Breast epithelium (tissue), 4 donors: ENCODE measurements at regions not wholly inside any gene's neighbourhood (a gene's known extent, or its start where the extent isn't known, plus 50 kb on each side); places are given as distances from the start of the nearest gene placed in this dataset.
"Not testable (repeated sequence)": the region's sequence is repeated elsewhere in the genome, so short reads cannot be mapped to it uniquely, and the experiment has no call there.

Source experiments
- DNase-seq, 2 donors: peaks; one replicate each; pipeline ENCODE4 v3.0.0-alpha.2; 2019; ENCODE audit warnings: low spot score in 2 of 2
- H3K27ac ChIP-seq, 2 donors: fragments of 200-600 bp; sonication (generic) in 1 of 2; one replicate each; pipeline ENCODE4 v1.5.1; 2016 to 2019; ENCODE audit warnings: mild to moderate bottlenecking in 1 of 2
- H3K27me3 ChIP-seq, 2 donors: fragments of 200-600 bp; sonication (generic) in 1 of 2; one replicate each; pipeline versions ENCODE4 v1.5.1 to v1.6.0; 2017 to 2019; ENCODE audit warnings: control low read depth in 1 of 2, mild to moderate bottlenecking in 1 of 2
- H3K36me3 ChIP-seq: fragments of 200-600 bp; one replicate; pipeline ENCODE4 v1.5.1; 2019
- H3K4me1 ChIP-seq, 2 donors: fragments of 200-600 bp; sonication (generic); one replicate each; pipeline ENCODE4 v1.5.1; 2016 to 2019; ENCODE audit warnings: control low read depth in 1 of 2
- H3K4me3 ChIP-seq, 3 donors: fragments of 200-600 bp; sonication (generic); 1 replicate in 2 of 3; 2 replicates in 1 of 3; pipeline ENCODE4 v1.5.1; 2016 to 2019; ENCODE audit warnings: mild to moderate bottlenecking in 3 of 3, moderate library complexity in 2 of 3
- H3K9me3 ChIP-seq, 2 donors: fragments of 200-600 bp; sonication (generic) in 1 of 2; one replicate each; pipeline ENCODE4 v1.5.1; 2016 to 2019; ENCODE audit warnings: control low read depth in 1 of 2
- POLR2A ChIP-seq: fragments of 450-650 bp; IDR thresholded peaks from one replicate; pipeline ENCODE4 v1.6.1; 2016; ENCODE audit warnings: antibody characterized with exemption, mild to moderate bottlenecking, moderate library complexity
- POLR2AphosphoS5 ChIP-seq, 3 donors: sonication (generic); formaldehyde crosslinking; IDR thresholded peaks; one replicate each; pipeline ENCODE4 v1.6.1; 2017; ENCODE audit warnings: antibody characterized with exemption in 3 of 3
- intact Hi-C: fragments of 100-400 bp; cut with DNase I; formaldehyde crosslinking; loops from one replicate; pipeline ENCODE4 v1.15.1; 2023; ENCODE audit warnings: low total_unique reads
- TF ChIP-seq, protein P1 (sequence below), 3 donors: fragments of 450-650 bp; IDR thresholded peaks; one replicate each; pipeline ENCODE4 v1.5.1; 2016 to 2017; ENCODE audit warnings: antibody characterized with exemption in 3 of 3, mild to moderate bottlenecking in 3 of 3, moderate library complexity in 3 of 3

DNA sequence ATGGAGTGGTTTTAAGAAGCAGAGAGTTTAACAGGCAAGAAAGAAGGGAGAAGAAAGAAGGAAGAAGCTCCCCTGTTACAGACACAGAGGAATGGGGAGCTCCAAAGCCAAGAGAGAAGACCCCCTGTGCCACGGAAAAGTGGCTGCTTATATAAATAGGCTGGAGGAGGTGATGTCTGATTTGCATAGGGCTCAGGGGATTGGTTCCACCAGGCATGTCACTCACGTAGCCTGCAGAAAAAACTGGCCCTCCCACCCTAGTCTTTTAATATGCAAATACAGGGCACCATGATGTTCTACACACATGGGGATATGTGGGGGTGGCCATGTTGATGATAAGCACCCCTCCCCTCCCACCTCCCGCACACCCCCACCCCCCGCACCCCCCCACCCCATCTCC lies 99.6 kb downstream of the ETS2 start:
- no peak overlapping the region for H3K4me3 ChIP-seq
- TF ChIP-seq POLR2AphosphoS5 (IDR thresholded peaks at IDR 0.05) = no peak
- TF ChIP-seq, protein P1, sequence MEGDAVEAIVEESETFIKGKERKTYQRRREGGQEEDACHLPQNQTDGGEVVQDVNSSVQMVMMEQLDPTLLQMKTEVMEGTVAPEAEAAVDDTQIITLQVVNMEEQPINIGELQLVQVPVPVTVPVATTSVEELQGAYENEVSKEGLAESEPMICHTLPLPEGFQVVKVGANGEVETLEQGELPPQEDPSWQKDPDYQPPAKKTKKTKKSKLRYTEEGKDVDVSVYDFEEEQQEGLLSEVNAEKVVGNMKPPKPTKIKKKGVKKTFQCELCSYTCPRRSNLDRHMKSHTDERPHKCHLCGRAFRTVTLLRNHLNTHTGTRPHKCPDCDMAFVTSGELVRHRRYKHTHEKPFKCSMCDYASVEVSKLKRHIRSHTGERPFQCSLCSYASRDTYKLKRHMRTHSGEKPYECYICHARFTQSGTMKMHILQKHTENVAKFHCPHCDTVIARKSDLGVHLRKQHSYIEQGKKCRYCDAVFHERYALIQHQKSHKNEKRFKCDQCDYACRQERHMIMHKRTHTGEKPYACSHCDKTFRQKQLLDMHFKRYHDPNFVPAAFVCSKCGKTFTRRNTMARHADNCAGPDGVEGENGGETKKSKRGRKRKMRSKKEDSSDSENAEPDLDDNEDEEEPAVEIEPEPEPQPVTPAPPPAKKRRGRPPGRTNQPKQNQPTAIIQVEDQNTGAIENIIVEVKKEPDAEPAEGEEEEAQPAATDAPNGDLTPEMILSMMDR (IDR thresholded peaks at IDR 0.05) = no peak
- no peak for TF ChIP-seq POLR2A
- intact Hi-C loops = no loop called here
- H3K27ac ChIP-seq = peak overlapping the region; percentile 89 to 90
- H3K4me1 ChIP-seq = peaks cover 6 to 16% of the 10 kb centered on the region in 2 donors
- no peaks in the 10 kb centered on the region for H3K27me3 ChIP-seq
- H3K9me3 ChIP-seq = no peaks in the 10 kb centered on the region
- no peak for DNase-seq
- H3K36me3 ChIP-seq = no peaks in the 10 kb centered on the region

DNA sequence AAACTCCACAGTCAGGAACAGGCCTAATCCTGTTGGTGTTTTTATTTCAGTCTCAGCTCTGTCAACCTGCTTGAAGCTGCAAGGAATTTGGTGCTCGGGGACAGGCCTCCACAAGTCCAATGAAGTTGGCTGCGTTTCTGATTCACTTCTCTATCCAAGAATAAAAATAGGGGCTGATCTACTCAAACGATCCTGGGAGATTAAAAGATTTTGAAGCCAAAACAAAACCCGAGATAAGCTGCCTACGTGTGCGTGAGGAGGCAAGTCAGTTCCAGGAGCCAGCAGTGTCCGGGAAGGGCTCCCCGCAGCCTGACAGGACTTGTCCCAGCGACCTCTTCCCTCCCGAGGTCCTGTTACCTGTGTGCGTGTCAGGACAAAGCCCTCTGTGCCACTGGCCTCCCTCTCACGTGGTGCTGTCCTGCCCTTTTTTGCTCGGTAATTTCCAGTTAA lies 98.0 kb downstream of the ETS2 start:
- H3K9me3 ChIP-seq = no peaks in the 10 kb centered on the region
- DNase-seq = peak in 1 of 2 donors; percentile 91
- intact Hi-C loops = loop anchor here (1.0 kb wide), 1 partner anchor 7 kb away; no protein-coding TSS in a partner anchor
- no peaks in the 10 kb centered on the region for H3K36me3 ChIP-seq
- H3K27ac ChIP-seq = peak overlapping the region; percentile 89 to 90
- no peak overlapping the region for H3K4me3 ChIP-seq
- H3K27me3 ChIP-seq = no peaks in the 10 kb centered on the region
- TF ChIP-seq POLR2AphosphoS5 (IDR thresholded peaks at IDR 0.05) = peak in 1 of 3 donors; percentile 77
- TF ChIP-seq, protein P1 (IDR thresholded peaks at IDR 0.05) = no peak
- peaks cover 5 to 11% of the 10 kb centered on the region in 2 donors for H3K4me1 ChIP-seq

DNA sequence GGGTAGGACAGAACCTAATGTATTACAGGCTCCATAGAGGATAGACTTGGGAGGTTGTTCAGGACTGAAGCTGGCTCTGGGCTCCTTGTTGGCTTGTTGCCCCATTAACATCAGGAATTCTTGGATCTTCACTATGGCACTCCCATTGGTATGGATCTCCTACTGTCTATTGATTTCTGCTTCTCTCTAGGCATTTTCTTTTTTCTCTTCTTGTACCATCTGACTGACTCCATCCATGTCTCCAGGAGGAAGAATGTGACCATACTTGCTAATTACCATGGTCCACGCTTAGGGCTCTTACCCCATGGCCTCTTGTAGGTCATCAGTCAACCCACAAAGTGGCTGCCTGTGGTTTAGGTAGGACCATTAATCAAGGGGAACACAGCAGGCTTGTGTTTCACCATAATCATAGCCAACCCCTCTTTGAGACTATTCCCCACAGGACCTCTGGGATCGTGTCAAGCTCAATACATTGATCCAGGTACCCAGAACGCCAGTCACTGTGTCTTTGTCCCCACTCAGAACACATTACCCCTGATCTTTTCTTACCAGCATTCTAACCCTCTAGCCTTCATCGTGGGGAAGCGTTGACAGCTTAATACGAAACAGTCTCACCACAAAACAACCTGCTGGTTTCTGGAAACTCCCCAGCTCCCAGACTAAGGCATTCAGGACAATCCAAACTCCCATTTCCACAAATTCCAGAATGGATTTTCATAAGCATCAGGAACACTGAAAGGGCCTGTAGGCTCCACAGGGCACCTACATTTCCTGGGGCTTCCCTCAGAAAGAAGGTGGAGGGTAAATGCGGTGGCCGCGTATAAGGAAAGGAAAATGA lies 97.1 kb downstream of the ETS2 start:
- Histone ChIP-seq H3K36me3 (no peaks in the 10 kb centered on the region), H3K27ac (peak overlapping the region; percentile 89 to 90), H3K27me3 (no peaks in the 10 kb centered on the region), H3K9me3 (no peaks in the 10 kb centered on the region), H3K4me3 (no peak overlapping the region), H3K4me1 (peaks cover 5 to 11% of the 10 kb centered on the region in 2 donors)
- intact Hi-C loops = no loop called here
- no peak for DNase-seq
- TF ChIP-seq, protein P1 (IDR thresholded peaks at IDR 0.05) = no peak
- no peak for TF ChIP-seq POLR2AphosphoS5 (IDR thresholded peaks at IDR 0.05)

DNA sequence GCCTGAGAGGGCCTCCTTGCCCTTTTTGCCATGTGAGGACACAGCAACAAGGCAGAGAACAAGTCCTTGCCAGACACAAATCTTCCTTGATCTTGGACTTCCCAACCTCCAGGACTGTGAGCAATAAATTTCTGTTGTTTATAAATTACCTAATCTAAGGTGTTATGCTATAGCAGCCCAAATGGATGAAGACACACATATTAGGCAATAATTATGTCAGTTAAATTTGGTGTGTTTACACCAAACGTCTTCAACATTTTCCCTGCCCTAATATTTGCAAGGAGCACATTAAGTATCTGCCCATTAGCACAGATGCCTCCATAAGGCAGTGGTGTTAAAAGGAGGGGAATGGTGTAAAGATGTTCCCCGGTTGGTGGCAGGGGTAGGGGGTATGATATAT lies 94.8 kb downstream of the ETS2 start:
- H3K4me3 ChIP-seq = no peak overlapping the region
- no peak for DNase-seq
- no peaks in the 10 kb centered on the region for H3K27me3 ChIP-seq
- H3K9me3 ChIP-seq = no peaks in the 10 kb centered on the region
- TF ChIP-seq POLR2A = no peak
- TF ChIP-seq, protein P1 (IDR thresholded peaks at IDR 0.05) = no peak
- TF ChIP-seq POLR2AphosphoS5 (IDR thresholded peaks at IDR 0.05) = no peak
- no peaks in the 10 kb centered on the region for H3K36me3 ChIP-seq
- intact Hi-C loops = no loop called here
- no peak overlapping the region for H3K27ac ChIP-seq
- H3K4me1 ChIP-seq = no peaks in the 10 kb centered on the region

DNA sequence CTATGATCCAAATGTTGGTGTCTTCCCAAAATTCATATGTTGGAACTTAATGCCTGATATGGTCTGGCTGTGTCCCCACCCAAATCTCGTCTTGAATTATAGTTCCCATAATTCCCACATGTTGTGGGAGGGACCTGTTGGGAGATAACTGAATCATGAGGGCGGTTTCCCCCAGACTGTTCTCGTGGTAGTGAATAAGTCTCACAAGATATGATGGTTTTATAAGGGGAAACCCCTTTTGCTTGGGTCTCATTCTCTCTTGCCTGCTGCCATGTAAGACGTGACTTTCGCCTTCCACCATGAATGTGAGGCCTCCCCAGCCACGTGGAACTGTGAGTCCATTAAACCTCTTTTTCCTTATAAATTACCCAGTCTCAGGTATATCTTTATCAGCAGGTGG lies 94.3 kb downstream of the ETS2 start:
- intact Hi-C loops, DNase-seq, H3K9me3 ChIP-seq, H3K4me1 ChIP-seq, H3K36me3 ChIP-seq, H3K27me3 ChIP-seq, H3K4me3 ChIP-seq, H3K27ac ChIP-seq: not testable (repeated sequence)
